ENCODE measurements at regions not wholly inside any gene's neighbourhood (a gene's known extent, or its start where the extent isn't known, plus 50 kb on each side); places are given as distances from the start of the nearest gene placed in this dataset.
A peak's percentile ranks its signal among the peaks of the same experiment; 100 is the strongest.

- no peaks in the 10 kb centered on the region for H3K27me3 ChIP-seq (ENCODE audit: insufficient read depth)
- CTCF ChIA-PET = no interaction called here
- H3K27ac ChIP-seq (ENCODE audit: low read depth in 2 of 2, low read length in 1 of 2) = no peak overlapping the region
- no peak overlapping the region for H3K4me2 ChIP-seq
- POLR2A ChIA-PET = no interaction called here
- H2AFZ ChIP-seq (ENCODE audit: low read depth) = no peak overlapping the region
- no peaks in the 10 kb centered on the region for H3K4me1 ChIP-seq (ENCODE audit: control insufficient read depth in 1 of 2, insufficient read depth in 2 of 2, low read depth in 1 of 2, low read length in 1 of 2)
- H3F3A ChIP-seq (replicated peaks; ENCODE audit: insufficient read depth) = no peaks in the 10 kb centered on the region
- 16% methylated on average over 3 of the region's 3 CpGs for whole genome bisulfite sequencing (ENCODE audit: low lambda C conversion rate)
- DNase-seq = no peak
- H3K9me2 ChIP-seq = no peaks in the 10 kb centered on the region
- H3K9ac ChIP-seq = no peak overlapping the region
- H3K36me3 ChIP-seq (replicated peaks in 1 of 2; ENCODE audit: control insufficient read depth in 1 of 2, insufficient read depth in 2 of 2, low read length in 1 of 2) = no peaks in the 10 kb centered on the region
- no peak overlapping the region for H3K4me3 ChIP-seq (ENCODE audit: low read depth in 2 of 2, low read length in 1 of 2)
- no peaks in the 10 kb centered on the region for H3K9me3 ChIP-seq
- H3K79me2 ChIP-seq (ENCODE audit: insufficient read depth) = no peaks in the 10 kb centered on the region
- TF ChIP-seq CTCF (IDR thresholded peaks at IDR 0.05) (peak; percentile 19; the same call in 1 of the 2 replicates), FOSL2 (IDR thresholded peaks at IDR 0.05; ENCODE audit: borderline replicate concordance, low read depth) (no peak)
- no peaks in the 10 kb centered on the region for H4K20me1 ChIP-seq (ENCODE audit: insufficient read depth)
Observed at GRCh38 chr1:95451054-95451453, 217.0 kb downstream of the RWDD3 start.

- WGBS (ENCODE audit: low lambda C conversion rate) = 39% methylated on average over 3 of the region's 3 CpGs
- Histone ChIP-seq H3F3A (replicated peaks; ENCODE audit: insufficient read depth) (no peaks in the 10 kb centered on the region), H3K27ac (ENCODE audit: low read depth in 2 of 2, low read length in 1 of 2) (no peak overlapping the region), H3K4me3 (ENCODE audit: low read depth in 2 of 2, low read length in 1 of 2) (no peak overlapping the region), H3K27me3 (ENCODE audit: insufficient read depth) (no peaks in the 10 kb centered on the region), H3K9ac (no peak overlapping the region), H3K36me3 (replicated peaks in 1 of 2; ENCODE audit: control insufficient read depth in 1 of 2, insufficient read depth in 2 of 2, low read length in 1 of 2) (no peaks in the 10 kb centered on the region), H3K4me2 (no peak overlapping the region), H3K9me3 (no peaks in the 10 kb centered on the region), H3K79me2 (ENCODE audit: insufficient read depth) (no peaks in the 10 kb centered on the region), H2AFZ (ENCODE audit: low read depth) (no peak overlapping the region), H3K9me2 (no peaks in the 10 kb centered on the region), H3K4me1 (ENCODE audit: control insufficient read depth in 1 of 2, insufficient read depth in 2 of 2, low read depth in 1 of 2, low read length in 1 of 2) (no peaks in the 10 kb centered on the region), H4K20me1 (ENCODE audit: insufficient read depth) (no peaks in the 10 kb centered on the region)
- no peak for DNase-seq
- ChIA-PET CTCF (no interaction called here), POLR2A (no interaction called here)
- TF ChIP-seq PBX3 (IDR thresholded peaks at IDR 0.05) (no peak), NFIC (IDR thresholded peaks at IDR 0.05; ENCODE audit: borderline replicate concordance) (no peak), TEAD4 (IDR thresholded peaks at IDR 0.05; ENCODE audit: borderline replicate concordance, insufficient read depth) (no peak), ZBTB33 (IDR thresholded peaks at IDR 0.05; ENCODE audit: borderline replicate concordance, low read depth) (no peak), GABPA (IDR thresholded peaks at IDR 0.05; ENCODE audit: low read depth) (no peak), FOSL2 (IDR thresholded peaks at IDR 0.05; ENCODE audit: borderline replicate concordance, low read depth) (no peak), POLR2AphosphoS5 (IDR thresholded peaks at IDR 0.05; ENCODE audit: low read depth, low read length) (no peak), RXRA (IDR thresholded peaks at IDR 0.05; ENCODE audit: borderline replicate concordance, low read depth) (no peak), JUND (IDR thresholded peaks at IDR 0.05) (no peak), TCF12 (IDR thresholded peaks at IDR 0.05) (no peak), FOXJ3 (CRISPR knock-in tag; IDR thresholded peaks at IDR 0.05) (no peak), CHD2 (IDR thresholded peaks at IDR 0.05; ENCODE audit: low read length, partially characterized antibody) (no peak)
Observed at GRCh38 chr1:95451904-95452303, 217.9 kb downstream of the RWDD3 start.

All from SK-N-SH (cell line).